ENCODE measurements at regions not wholly inside any gene's neighbourhood (a gene's known extent, or its start where the extent isn't known, plus 50 kb on each side); places are given as distances from the start of the nearest gene placed in this dataset.

DNA sequence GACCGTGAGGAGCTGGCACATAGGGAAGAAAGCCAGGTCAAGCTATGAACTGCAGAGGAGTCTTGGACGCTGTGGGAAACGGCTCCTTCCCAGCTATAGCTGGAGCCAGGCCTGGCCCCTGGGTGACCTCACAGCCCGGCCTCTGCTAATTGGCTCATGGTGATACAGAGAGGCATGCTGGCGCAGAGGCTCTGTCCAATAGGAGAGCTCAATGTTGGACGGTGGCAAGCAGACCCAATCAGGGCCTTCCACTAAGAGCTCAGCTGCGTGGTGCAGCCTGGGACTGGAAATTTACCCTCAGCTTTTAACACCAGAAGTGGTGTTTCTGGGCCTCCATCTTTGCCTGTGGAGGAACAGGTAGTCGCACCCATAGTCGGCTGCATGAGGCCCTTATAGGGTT is 64.4 kb upstream of the GRHL3 start:
- TF ChIP-seq, protein P1, sequence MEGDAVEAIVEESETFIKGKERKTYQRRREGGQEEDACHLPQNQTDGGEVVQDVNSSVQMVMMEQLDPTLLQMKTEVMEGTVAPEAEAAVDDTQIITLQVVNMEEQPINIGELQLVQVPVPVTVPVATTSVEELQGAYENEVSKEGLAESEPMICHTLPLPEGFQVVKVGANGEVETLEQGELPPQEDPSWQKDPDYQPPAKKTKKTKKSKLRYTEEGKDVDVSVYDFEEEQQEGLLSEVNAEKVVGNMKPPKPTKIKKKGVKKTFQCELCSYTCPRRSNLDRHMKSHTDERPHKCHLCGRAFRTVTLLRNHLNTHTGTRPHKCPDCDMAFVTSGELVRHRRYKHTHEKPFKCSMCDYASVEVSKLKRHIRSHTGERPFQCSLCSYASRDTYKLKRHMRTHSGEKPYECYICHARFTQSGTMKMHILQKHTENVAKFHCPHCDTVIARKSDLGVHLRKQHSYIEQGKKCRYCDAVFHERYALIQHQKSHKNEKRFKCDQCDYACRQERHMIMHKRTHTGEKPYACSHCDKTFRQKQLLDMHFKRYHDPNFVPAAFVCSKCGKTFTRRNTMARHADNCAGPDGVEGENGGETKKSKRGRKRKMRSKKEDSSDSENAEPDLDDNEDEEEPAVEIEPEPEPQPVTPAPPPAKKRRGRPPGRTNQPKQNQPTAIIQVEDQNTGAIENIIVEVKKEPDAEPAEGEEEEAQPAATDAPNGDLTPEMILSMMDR (IDR thresholded peaks at IDR 0.05 in 4 of 5, conservative IDR thresholded peaks at IDR 0.05 in 1 of 5), result no peak
- TF ChIP-seq POLR2A (IDR thresholded peaks at IDR 0.05), result no peak
